OCI-LY7 (cell line): ENCODE measurements at regions not wholly inside any gene's neighbourhood (a gene's known extent, or its start where the extent isn't known, plus 50 kb on each side); places are given as distances from the start of the nearest gene placed in this dataset.

Experiments used
- EZH2phosphoT487 ChIP-seq: fragments of 200-600 bp; sonication (generic); IDR thresholded peaks from 2 replicates; pipeline ENCODE4 v1.6.1; 2018; ENCODE audit warnings: low read depth, borderline replicate concordance, mild to moderate bottlenecking, mixed run types, antibody characterized with exemption, low read length, moderate library complexity, mixed read lengths
- TF ChIP-seq, protein P1 (sequence below): fragments of 200-600 bp; sonication (generic); conservative IDR thresholded peaks from 2 replicates; pipeline ENCODE4 v1.5.1; 2014; ENCODE audit warnings: mild to moderate bottlenecking, antibody characterized with exemption, low read length, moderate library complexity, mixed read lengths

DNA sequence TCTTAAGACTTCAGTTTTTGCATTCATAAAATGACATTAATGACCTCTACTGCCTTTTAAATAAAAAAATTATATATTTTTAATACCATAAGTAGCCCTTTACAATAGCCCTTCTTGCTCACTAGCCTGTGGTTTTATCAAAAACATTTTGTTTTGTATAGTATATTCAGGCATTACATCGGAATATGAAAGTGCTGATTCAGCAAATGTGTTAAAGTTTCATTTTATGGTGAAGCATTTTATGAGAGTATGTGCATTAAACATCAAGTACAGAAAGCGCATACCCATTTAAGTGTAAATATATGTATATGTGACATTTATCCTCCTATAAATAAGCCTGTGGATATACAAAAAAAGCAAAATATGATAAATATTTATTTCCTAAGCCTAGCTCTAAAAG, 56.2 kb upstream of the GABRB2 start:
- TF ChIP-seq, protein P1, sequence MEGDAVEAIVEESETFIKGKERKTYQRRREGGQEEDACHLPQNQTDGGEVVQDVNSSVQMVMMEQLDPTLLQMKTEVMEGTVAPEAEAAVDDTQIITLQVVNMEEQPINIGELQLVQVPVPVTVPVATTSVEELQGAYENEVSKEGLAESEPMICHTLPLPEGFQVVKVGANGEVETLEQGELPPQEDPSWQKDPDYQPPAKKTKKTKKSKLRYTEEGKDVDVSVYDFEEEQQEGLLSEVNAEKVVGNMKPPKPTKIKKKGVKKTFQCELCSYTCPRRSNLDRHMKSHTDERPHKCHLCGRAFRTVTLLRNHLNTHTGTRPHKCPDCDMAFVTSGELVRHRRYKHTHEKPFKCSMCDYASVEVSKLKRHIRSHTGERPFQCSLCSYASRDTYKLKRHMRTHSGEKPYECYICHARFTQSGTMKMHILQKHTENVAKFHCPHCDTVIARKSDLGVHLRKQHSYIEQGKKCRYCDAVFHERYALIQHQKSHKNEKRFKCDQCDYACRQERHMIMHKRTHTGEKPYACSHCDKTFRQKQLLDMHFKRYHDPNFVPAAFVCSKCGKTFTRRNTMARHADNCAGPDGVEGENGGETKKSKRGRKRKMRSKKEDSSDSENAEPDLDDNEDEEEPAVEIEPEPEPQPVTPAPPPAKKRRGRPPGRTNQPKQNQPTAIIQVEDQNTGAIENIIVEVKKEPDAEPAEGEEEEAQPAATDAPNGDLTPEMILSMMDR, result no peak
- TF ChIP-seq EZH2phosphoT487, result no peak
